ENCODE measurements at regions not wholly inside any gene's neighbourhood (a gene's known extent, or its start where the extent isn't known, plus 50 kb on each side); places are given as distances from the start of the nearest gene placed in this dataset.
"Not testable (repeated sequence)": the region's sequence is repeated elsewhere in the genome, so short reads cannot be mapped to it uniquely, and the experiment has no call there.

- no peaks in the 10 kb centered on the region for H3K27me3 ChIP-seq (ENCODE audit: control insufficient read depth, insufficient read depth, low read length)
- ChIA-PET CTCF (interaction anchor here (0.5 kb wide), 1 partner anchor 293 kb away, joined by 4 read pairs; no protein-coding TSS in a partner anchor), POLR2A (no interaction called here)
- no TSS peak for BruUV-seq (replicated peaks)
- H3K27ac ChIP-seq (ENCODE audit: low read length): no peak overlapping the region
- no peaks in the 10 kb centered on the region for H3K4me1 ChIP-seq (ENCODE audit: control insufficient read depth, insufficient read depth, low read length)
- no peaks in the 10 kb centered on the region for H3K9me3 ChIP-seq (ENCODE audit: control insufficient read depth, insufficient read depth, low read depth, low read length)
- in situ Hi-C loops (cut with HindIII; ENCODE audit: low pct_unique_long_range_greater_than_20kb, low sequenced_read_pairs) (no loop called here), intact Hi-C loops (cut with micrococcal nuclease; ENCODE audit: unreplicated experiment) (no loop called here)
- no peaks in the 10 kb centered on the region for H3K36me3 ChIP-seq (ENCODE audit: control insufficient read depth, insufficient read depth, low read length)
- no peak overlapping the region for H3K4me3 ChIP-seq (ENCODE audit: low read depth in 2 of 2, low read length in 2 of 2)
- TF ChIP-seq POLR2AphosphoS5 (IDR thresholded peaks at IDR 0.05; ENCODE audit: low read depth, low read length) (no peak), SIN3A (IDR thresholded peaks at IDR 0.05; ENCODE audit: borderline replicate concordance, insufficient read depth, low read depth, low read length) (no peak), TCF7L2 (IDR thresholded peaks at IDR 0.05; ENCODE audit: low read depth, low read length) (no peak)
- TF ChIP-seq, protein P1, sequence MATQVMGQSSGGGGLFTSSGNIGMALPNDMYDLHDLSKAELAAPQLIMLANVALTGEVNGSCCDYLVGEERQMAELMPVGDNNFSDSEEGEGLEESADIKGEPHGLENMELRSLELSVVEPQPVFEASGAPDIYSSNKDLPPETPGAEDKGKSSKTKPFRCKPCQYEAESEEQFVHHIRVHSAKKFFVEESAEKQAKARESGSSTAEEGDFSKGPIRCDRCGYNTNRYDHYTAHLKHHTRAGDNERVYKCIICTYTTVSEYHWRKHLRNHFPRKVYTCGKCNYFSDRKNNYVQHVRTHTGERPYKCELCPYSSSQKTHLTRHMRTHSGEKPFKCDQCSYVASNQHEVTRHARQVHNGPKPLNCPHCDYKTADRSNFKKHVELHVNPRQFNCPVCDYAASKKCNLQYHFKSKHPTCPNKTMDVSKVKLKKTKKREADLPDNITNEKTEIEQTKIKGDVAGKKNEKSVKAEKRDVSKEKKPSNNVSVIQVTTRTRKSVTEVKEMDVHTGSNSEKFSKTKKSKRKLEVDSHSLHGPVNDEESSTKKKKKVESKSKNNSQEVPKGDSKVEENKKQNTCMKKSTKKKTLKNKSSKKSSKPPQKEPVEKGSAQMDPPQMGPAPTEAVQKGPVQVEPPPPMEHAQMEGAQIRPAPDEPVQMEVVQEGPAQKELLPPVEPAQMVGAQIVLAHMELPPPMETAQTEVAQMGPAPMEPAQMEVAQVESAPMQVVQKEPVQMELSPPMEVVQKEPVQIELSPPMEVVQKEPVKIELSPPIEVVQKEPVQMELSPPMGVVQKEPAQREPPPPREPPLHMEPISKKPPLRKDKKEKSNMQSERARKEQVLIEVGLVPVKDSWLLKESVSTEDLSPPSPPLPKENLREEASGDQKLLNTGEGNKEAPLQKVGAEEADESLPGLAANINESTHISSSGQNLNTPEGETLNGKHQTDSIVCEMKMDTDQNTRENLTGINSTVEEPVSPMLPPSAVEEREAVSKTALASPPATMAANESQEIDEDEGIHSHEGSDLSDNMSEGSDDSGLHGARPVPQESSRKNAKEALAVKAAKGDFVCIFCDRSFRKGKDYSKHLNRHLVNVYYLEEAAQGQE (IDR thresholded peaks at IDR 0.05; ENCODE audit: insufficient read depth in 1 of 2, low read depth in 2 of 2, low read length in 1 of 2): no peak
- TF ChIP-seq, protein P2, sequence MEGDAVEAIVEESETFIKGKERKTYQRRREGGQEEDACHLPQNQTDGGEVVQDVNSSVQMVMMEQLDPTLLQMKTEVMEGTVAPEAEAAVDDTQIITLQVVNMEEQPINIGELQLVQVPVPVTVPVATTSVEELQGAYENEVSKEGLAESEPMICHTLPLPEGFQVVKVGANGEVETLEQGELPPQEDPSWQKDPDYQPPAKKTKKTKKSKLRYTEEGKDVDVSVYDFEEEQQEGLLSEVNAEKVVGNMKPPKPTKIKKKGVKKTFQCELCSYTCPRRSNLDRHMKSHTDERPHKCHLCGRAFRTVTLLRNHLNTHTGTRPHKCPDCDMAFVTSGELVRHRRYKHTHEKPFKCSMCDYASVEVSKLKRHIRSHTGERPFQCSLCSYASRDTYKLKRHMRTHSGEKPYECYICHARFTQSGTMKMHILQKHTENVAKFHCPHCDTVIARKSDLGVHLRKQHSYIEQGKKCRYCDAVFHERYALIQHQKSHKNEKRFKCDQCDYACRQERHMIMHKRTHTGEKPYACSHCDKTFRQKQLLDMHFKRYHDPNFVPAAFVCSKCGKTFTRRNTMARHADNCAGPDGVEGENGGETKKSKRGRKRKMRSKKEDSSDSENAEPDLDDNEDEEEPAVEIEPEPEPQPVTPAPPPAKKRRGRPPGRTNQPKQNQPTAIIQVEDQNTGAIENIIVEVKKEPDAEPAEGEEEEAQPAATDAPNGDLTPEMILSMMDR (IDR thresholded peaks at IDR 0.05): no peak
- DNase-seq (ENCODE audit: low read depth, low spot score) (no peak), ATAC-seq (no peak)
These were observed 486.3 kb upstream of the MARCKS start for GRCh38 chr6:113370508-113371502.

- H3K27ac ChIP-seq (ENCODE audit: low read length); H3K4me1 ChIP-seq (ENCODE audit: control insufficient read depth, insufficient read depth, low read length); CTCF ChIA-PET; DNase-seq (ENCODE audit: low read depth, low spot score); H3K4me3 ChIP-seq (ENCODE audit: low read depth in 2 of 2, low read length in 2 of 2); ATAC-seq; H3K27me3 ChIP-seq (ENCODE audit: control insufficient read depth, insufficient read depth, low read length); H3K9me3 ChIP-seq (ENCODE audit: control insufficient read depth, insufficient read depth, low read depth, low read length); H3K36me3 ChIP-seq (ENCODE audit: control insufficient read depth, insufficient read depth, low read length); in situ Hi-C loops (cut with HindIII; ENCODE audit: low pct_unique_long_range_greater_than_20kb, low sequenced_read_pairs); POLR2A ChIA-PET; intact Hi-C loops (cut with micrococcal nuclease; ENCODE audit: unreplicated experiment); BruUV-seq (replicated peaks): not testable (repeated sequence)
These were observed 481.7 kb upstream of the MARCKS start for GRCh38 chr6:113375466-113375865.
